Progenitor cell of endocrine pancreas (in vitro differentiated cells): ENCODE measurements at regions not wholly inside any gene's neighbourhood (a gene's known extent, or its start where the extent isn't known, plus 50 kb on each side); places are given as distances from the start of the nearest gene placed in this dataset.
"Not testable (repeated sequence)": the region's sequence is repeated elsewhere in the genome, so short reads cannot be mapped to it uniquely, and the experiment has no call there.

Experiments used
- DNase-seq: peaks from one replicate; pipeline ENCODE4 v3.0.0; 2021; ENCODE audit warnings: low spot score; ENCODE audit not compliant: unreplicated experiment
- H3K27ac Mint-ChIP-seq: 2 replicates; pipeline ENCODE4 v1.8.0; 2021; ENCODE audit warnings: mild to moderate bottlenecking, moderate library complexity, mixed read lengths
- H3K27me3 Mint-ChIP-seq: 2 replicates; pipeline ENCODE4 v1.8.0; 2021; ENCODE audit warnings: mixed read lengths
- H3K36me3 Mint-ChIP-seq: 2 replicates; pipeline ENCODE4 v1.8.0; 2022; ENCODE audit warnings: mixed read lengths; ENCODE audit not compliant: insufficient read depth
- H3K4me1 Mint-ChIP-seq: 2 replicates; pipeline ENCODE4 v1.8.0; 2021; ENCODE audit warnings: low read depth, mixed read lengths
- H3K4me3 Mint-ChIP-seq: 2 replicates; pipeline ENCODE4 v1.8.0; 2021; ENCODE audit warnings: low read depth, mild to moderate bottlenecking, moderate library complexity, mixed read lengths
- H3K9me3 Mint-ChIP-seq: 2 replicates; pipeline ENCODE4 v1.8.0; 2021; ENCODE audit warnings: low read depth, mixed read lengths
- CTCF ChIP-seq: fragments of 200-600 bp; sonication (generic); IDR thresholded peaks from one replicate; pipeline ENCODE4 v1.5.0; 2021; ENCODE audit warnings: antibody characterized with exemption, mild to moderate bottlenecking; ENCODE audit not compliant: unreplicated experiment

GRCh38 chr7:106499897-106500296, 161.1 kb downstream of the CCDC71L start:
- TF ChIP-seq CTCF = no peak
- H3K9me3 Mint-ChIP-seq = peaks cover 7% of the 10 kb centered on the region
- no peaks in the 10 kb centered on the region for H3K4me1 Mint-ChIP-seq
- DNase-seq = no peak
- H3K27ac Mint-ChIP-seq = no peak overlapping the region
- no peaks in the 10 kb centered on the region for H3K36me3 Mint-ChIP-seq
- no peaks in the 10 kb centered on the region for H3K27me3 Mint-ChIP-seq
- H3K4me3 Mint-ChIP-seq = no peak overlapping the region

GRCh38 chr7:106498005-106498404, 163.0 kb downstream of the CCDC71L start:
- not testable (repeated sequence) for H3K4me1 Mint-ChIP-seq, H3K27me3 Mint-ChIP-seq, DNase-seq, H3K4me3 Mint-ChIP-seq, H3K36me3 Mint-ChIP-seq
- peaks cover 13% of the 10 kb centered on the region for H3K9me3 Mint-ChIP-seq
- peak overlapping the region; percentile 58 for H3K27ac Mint-ChIP-seq

- H3K4me1 Mint-ChIP-seq = no peaks in the 10 kb centered on the region
- no peak for TF ChIP-seq CTCF
- peaks cover 2% of the 10 kb centered on the region for H3K36me3 Mint-ChIP-seq
- DNase-seq = no peak
- peaks cover 13% of the 10 kb centered on the region for H3K9me3 Mint-ChIP-seq
- H3K27me3 Mint-ChIP-seq = peaks cover 2% of the 10 kb centered on the region
- no peak overlapping the region for H3K27ac Mint-ChIP-seq
- no peak overlapping the region for H3K4me3 Mint-ChIP-seq
These were observed 167.8 kb downstream of the CCDC71L start for GRCh38 chr7:106493041-106493731.

GRCh38 chr7:106488465-106488864, 172.5 kb downstream of the CCDC71L start:
- TF ChIP-seq CTCF = no peak
- no peak for DNase-seq
- H3K4me3 Mint-ChIP-seq = no peak overlapping the region
- no peak overlapping the region for H3K27ac Mint-ChIP-seq
- no peaks in the 10 kb centered on the region for H3K36me3 Mint-ChIP-seq
- peaks cover 5% of the 10 kb centered on the region for H3K4me1 Mint-ChIP-seq
- H3K27me3 Mint-ChIP-seq = peaks cover 2% of the 10 kb centered on the region
- no peaks in the 10 kb centered on the region for H3K9me3 Mint-ChIP-seq

- Mint-ChIP-seq H3K4me3 (no peak overlapping the region), H3K27ac (no peak overlapping the region), H3K4me1 (peaks cover 5% of the 10 kb centered on the region)
These were observed 173.1 kb downstream of the CCDC71L start for GRCh38 chr7:106487892-106488291.

More at GRCh38 chr7:106487892-106488291, 173.1 kb downstream of the CCDC71L start:
- H3K36me3 Mint-ChIP-seq = no peaks in the 10 kb centered on the region
- H3K9me3 Mint-ChIP-seq = no peaks in the 10 kb centered on the region
- DNase-seq = no peak
- TF ChIP-seq CTCF = no peak
- peaks cover 2% of the 10 kb centered on the region for H3K27me3 Mint-ChIP-seq
